H1 (cell line): ENCODE measurements at regions not wholly inside any gene's neighbourhood (a gene's known extent, or its start where the extent isn't known, plus 50 kb on each side); places are given as distances from the start of the nearest gene placed in this dataset.

Experiments
- EP300 ChIP-seq, 2 experiments: IDR thresholded peaks; 1 replicate in 1 of 2; 2 replicates in 1 of 2; pipeline ENCODE4 v1.6.1; 2011 to 2012; ENCODE audit warnings: low read depth in 2 of 2, low read length in 2 of 2, mild to moderate bottlenecking in 2 of 2, borderline replicate concordance in 1 of 2, inconsistent platforms in 1 of 2, moderate library complexity in 1 of 2
- KDM4A ChIP-seq: IDR thresholded peaks from one replicate; pipeline ENCODE4 v1.7.1; 2012; ENCODE audit warnings: low read depth, mild to moderate bottlenecking, moderate library complexity, low read length, inconsistent platforms; ENCODE audit not compliant: severe bottlenecking
- NANOG ChIP-seq: IDR thresholded peaks from 2 replicates; pipeline ENCODE4 v1.6.1; 2011; ENCODE audit warnings: low read length, low read depth, mild to moderate bottlenecking, inconsistent platforms; ENCODE audit not compliant: insufficient read depth, poor library complexity, severe bottlenecking
- SIX5 ChIP-seq: IDR thresholded peaks from 2 replicates; pipeline ENCODE4 v1.6.1; 2011; ENCODE audit warnings: mild to moderate bottlenecking, low read depth, low read length
- SUZ12 ChIP-seq: fragments of 200-600 bp; sonication (generic); IDR thresholded peaks from 2 replicates; pipeline ENCODE4 v1.6.1; 2012; ENCODE audit warnings: mild to moderate bottlenecking, inconsistent platforms, low read length, moderate library complexity, mixed read lengths

GRCh38 chr7:18434171-18434570, 61.4 kb upstream of the HDAC9 start (continued):
- TF ChIP-seq KDM4A (no peak), SUZ12 (no peak), NANOG (no peak), EP300 (IDR thresholded peaks at IDR 0.05; ENCODE audit: borderline replicate concordance in 1 of 2, low read depth in 2 of 2, low read length in 2 of 2) (no peak), SIX5 (no peak)
- TF ChIP-seq, all 59 proteins: peak for 0
